Body of pancreas (tissue), 4 donors: ENCODE measurements at regions not wholly inside any gene's neighbourhood (a gene's known extent, or its start where the extent isn't known, plus 50 kb on each side); places are given as distances from the start of the nearest gene placed in this dataset.
"Not testable (repeated sequence)": the region's sequence is repeated elsewhere in the genome, so short reads cannot be mapped to it uniquely, and the experiment has no call there.

Source experiments
- ATAC-seq: fragments of 150-250 bp; one replicate; pipeline ENCODE4 v1.9.1; 2016
- DNase-seq, 4 donors: peaks; one replicate each; pipeline ENCODE4 v3.0.0-alpha.2; 2019
- H3K27ac ChIP-seq, 4 donors: fragments of 200-600 bp; sonication (generic); 1 replicate in 3 of 4; 2 replicates in 1 of 4; pipeline versions ENCODE4 v1.5.1 to v1.6.1; 2016 to 2019; ENCODE audit warnings: mild to moderate bottlenecking in 1 of 4, mixed read lengths in 1 of 4, moderate library complexity in 1 of 4
- H3K27me3 ChIP-seq, 2 donors: fragments of 200-600 bp; sonication (generic); one replicate each; pipeline ENCODE4 v1.6.0; 2016; ENCODE audit warnings: mild to moderate bottlenecking in 1 of 2
- H3K36me3 ChIP-seq, 2 donors: fragments of 200-600 bp; sonication (generic); replicated peaks in 1 of 2; 2 replicates each; pipeline ENCODE4 v1.5.1; 2016; ENCODE audit warnings: low read depth in 2 of 2; ENCODE audit not compliant: insufficient read depth in 1 of 2
- H3K4me1 ChIP-seq: fragments of 200-600 bp; sonication (generic); one replicate; pipeline ENCODE4 v1.6.0; 2016
- H3K4me3 ChIP-seq, 2 donors: fragments of 200-600 bp; sonication (generic); 1 replicate in 1 of 2; 2 replicates in 1 of 2; pipeline ENCODE4 v1.5.1; 2016 to 2019
- H3K9me3 ChIP-seq, 3 donors: fragments of 200-600 bp; sonication (generic); 1 replicate in 2 of 3; 2 replicates in 1 of 3; pipeline ENCODE4 v1.5.1; 2016
- POLR2A ChIP-seq, 3 donors: fragments of 450-650 bp; IDR thresholded peaks; one replicate each; pipeline ENCODE4 v1.6.1; 2016; ENCODE audit warnings: antibody characterized with exemption in 3 of 3, mild to moderate bottlenecking in 2 of 3
- WGBS, 2 donors: methylation state at CpG; one replicate each; pipeline ENCODE4 v1.1.5; 2017; 5-methylcytosine and 5-hydroxymethylcytosine counted together
- intact Hi-C: fragments of 100-400 bp; cut with DNase I; formaldehyde crosslinking; loops from one replicate; pipeline ENCODE4 v1.15.1; 2023
- TF ChIP-seq, protein P1 (sequence below), 7 experiments: fragments of 450-650 bp in 4 of 7; fragments of 200-600 bp in 3 of 7; sonication (generic) in 3 of 7; IDR thresholded peaks; one replicate each; pipeline ENCODE4 v1.5.1; 2016 to 2019; ENCODE audit warnings: antibody characterized with exemption in 7 of 7

DNA sequence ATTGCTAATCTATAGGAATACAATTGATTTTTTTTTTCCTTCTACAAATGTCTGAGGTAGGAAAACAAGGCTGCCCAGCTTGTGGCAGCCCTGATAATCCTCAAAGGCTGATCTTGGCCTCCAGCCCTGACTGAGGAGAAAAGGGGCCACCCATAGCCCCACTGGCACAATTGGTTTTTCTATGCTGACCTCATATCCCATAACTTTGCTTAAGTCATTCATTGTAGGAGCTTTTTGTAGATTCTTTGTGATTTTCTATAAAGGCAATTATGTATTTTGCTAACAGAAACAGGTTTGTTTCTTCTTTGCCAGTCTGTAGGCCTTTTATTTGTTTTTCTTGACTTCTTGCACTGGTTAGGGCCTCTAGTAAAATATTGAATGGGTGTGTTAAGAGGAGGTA, 80.2 kb upstream of the C15orf39 start:
- DNase-seq (no peak), ATAC-seq (no peak)
- Histone ChIP-seq H3K4me3 (no peak overlapping the region), H3K27ac (no peak overlapping the region), H3K27me3 (no peaks in the 10 kb centered on the region), H3K4me1 (no peaks in the 10 kb centered on the region), H3K9me3 (no peaks in the 10 kb centered on the region), H3K36me3 (no peaks in the 10 kb centered on the region)
- intact Hi-C loops = no loop called here
- TF ChIP-seq, protein P1, sequence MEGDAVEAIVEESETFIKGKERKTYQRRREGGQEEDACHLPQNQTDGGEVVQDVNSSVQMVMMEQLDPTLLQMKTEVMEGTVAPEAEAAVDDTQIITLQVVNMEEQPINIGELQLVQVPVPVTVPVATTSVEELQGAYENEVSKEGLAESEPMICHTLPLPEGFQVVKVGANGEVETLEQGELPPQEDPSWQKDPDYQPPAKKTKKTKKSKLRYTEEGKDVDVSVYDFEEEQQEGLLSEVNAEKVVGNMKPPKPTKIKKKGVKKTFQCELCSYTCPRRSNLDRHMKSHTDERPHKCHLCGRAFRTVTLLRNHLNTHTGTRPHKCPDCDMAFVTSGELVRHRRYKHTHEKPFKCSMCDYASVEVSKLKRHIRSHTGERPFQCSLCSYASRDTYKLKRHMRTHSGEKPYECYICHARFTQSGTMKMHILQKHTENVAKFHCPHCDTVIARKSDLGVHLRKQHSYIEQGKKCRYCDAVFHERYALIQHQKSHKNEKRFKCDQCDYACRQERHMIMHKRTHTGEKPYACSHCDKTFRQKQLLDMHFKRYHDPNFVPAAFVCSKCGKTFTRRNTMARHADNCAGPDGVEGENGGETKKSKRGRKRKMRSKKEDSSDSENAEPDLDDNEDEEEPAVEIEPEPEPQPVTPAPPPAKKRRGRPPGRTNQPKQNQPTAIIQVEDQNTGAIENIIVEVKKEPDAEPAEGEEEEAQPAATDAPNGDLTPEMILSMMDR (IDR thresholded peaks at IDR 0.05) = no peak
- no peak for TF ChIP-seq POLR2A (IDR thresholded peaks at IDR 0.05)

DNA sequence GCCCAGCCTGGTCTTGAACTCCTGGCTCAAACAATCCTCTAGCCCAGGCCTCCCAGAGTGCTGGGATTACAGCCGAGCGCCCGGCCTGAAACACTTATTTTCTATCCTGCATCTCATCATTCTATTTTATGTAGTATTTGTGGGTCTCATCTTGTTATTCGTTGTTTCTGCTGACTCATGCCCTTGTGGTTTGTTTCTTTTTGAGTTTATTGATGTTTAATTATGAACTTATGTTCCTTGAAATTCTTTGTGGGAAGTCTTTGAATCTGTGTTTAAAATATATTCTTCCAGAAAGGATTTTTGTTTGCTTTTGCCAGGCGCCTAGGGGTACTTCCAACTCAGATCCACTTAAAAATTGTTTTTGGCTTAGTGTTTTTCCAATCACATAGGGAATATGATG, 78.3 kb upstream of the C15orf39 start:
- ATAC-seq (no peak), DNase-seq (no peak)
- Histone ChIP-seq H3K27ac (no peak overlapping the region), H3K36me3 (no peaks in the 10 kb centered on the region), H3K27me3 (no peaks in the 10 kb centered on the region), H3K4me3 (no peak overlapping the region), H3K4me1 (no peaks in the 10 kb centered on the region), H3K9me3 (no peaks in the 10 kb centered on the region)
- 88 to 89% methylated on average over 5 of the region's 5 CpGs for WGBS, 2 donors
- TF ChIP-seq, protein P1 (IDR thresholded peaks at IDR 0.05) = no peak
- TF ChIP-seq POLR2A (IDR thresholded peaks at IDR 0.05) = no peak
- intact Hi-C loops = no loop called here

DNA sequence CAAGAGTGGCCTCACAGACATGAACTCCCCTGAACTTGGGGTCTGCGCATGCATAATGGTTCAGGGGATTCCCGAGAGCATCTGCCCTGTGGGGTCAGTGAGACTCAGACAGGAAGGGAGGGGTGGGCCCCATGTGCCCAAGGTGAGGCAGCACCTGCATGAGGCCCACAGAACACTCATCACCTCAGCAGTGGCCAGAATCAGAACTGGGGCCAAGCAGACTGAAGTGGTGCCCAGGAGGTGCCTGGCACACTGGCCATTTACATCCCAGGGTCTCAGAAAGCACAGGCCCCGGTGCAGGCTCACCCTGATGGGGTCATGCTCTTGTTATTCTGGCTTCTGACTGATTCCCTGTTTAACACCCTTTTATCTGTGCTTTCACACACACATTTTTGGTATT, 77.4 kb upstream of the C15orf39 start:
- H3K27ac ChIP-seq, DNase-seq, intact Hi-C loops, H3K4me1 ChIP-seq, H3K36me3 ChIP-seq, ATAC-seq, H3K27me3 ChIP-seq, H3K9me3 ChIP-seq, H3K4me3 ChIP-seq: not testable (repeated sequence)
- WGBS, 2 donors = 84 to 86% methylated on average over 3 of the region's 3 CpGs

DNA sequence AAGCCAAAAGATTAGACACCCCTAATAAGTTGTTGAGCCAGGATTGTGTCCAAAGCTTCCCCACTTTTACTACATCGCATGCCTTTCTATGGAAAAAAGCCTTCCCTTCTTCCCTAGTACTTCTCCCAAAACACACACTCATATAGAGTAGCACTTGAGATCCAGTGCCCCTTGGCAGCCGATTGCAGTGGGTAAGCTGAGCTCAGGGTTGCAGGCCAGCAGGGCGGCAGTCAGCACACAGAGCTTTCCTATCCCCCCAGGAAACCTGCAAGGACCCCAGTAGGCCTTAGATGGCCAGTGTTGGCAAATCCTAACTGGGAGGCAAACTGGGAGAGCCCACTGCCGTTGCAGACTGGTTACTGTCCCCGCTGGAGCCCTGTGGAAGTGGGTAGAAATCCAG, 75.7 kb upstream of the C15orf39 start:
- DNase-seq (no peak), ATAC-seq (no peak)
- Histone ChIP-seq H3K36me3 (no peaks in the 10 kb centered on the region), H3K9me3 (no peaks in the 10 kb centered on the region), H3K4me3 (no peak overlapping the region), H3K4me1 (no peaks in the 10 kb centered on the region), H3K27ac (no peak overlapping the region), H3K27me3 (no peaks in the 10 kb centered on the region)
- no peak for TF ChIP-seq POLR2A (IDR thresholded peaks at IDR 0.05)
- TF ChIP-seq, protein P1 (IDR thresholded peaks at IDR 0.05) = no peak
- 92 to 97% methylated on average over 3 to 5 of the region's 5 CpGs for WGBS, 2 donors
- intact Hi-C loops = no loop called here

DNA sequence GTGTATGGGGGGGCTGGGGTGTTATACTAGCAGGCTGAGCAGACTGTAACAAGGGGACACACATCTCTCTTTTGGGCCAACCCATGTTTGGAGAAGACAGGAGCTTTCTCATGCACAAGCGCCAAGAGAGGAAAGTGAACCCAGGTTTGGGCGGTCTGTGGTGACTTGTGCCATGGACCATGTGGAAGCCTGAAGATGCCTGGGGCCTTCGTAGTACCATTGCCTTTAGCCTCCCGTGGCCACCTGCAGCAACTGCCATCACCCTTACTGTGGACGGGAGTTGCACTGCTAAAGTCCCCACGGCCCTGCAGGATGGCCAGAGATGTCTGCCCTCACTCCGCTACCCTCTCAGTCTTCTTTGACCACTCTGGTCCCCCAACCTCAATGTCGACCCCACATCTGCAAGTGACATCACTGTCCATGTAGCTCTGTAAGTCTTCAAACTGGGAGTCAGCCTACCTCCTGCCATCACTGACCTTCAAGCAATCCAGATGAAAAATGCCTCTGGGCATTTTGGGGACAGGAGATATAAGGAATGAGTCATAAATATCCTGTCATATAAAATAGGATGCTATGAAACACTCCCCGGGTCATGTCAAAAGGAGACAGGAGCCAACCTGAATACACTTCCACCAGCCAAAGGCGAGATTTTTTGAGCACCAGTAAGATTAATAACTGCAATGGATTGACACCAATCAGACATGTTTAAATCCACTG, 74.7 kb upstream of the C15orf39 start:
- TF ChIP-seq, protein P1 (IDR thresholded peaks at IDR 0.05) = no peak
- Histone ChIP-seq H3K4me1 (no peaks in the 10 kb centered on the region), H3K9me3 (no peaks in the 10 kb centered on the region), H3K36me3 (no peaks in the 10 kb centered on the region), H3K27ac (no peak overlapping the region), H3K27me3 (no peaks in the 10 kb centered on the region), H3K4me3 (no peak overlapping the region)
- intact Hi-C loops = no loop called here
- DNase-seq (no peak), ATAC-seq (no peak)
- 86 to 91% methylated on average over 9 of the region's 10 CpGs for WGBS, 2 donors
